ENCODE measurements at regions not wholly inside any gene's neighbourhood (a gene's known extent, or its start where the extent isn't known, plus 50 kb on each side); places are given as distances from the start of the nearest gene placed in this dataset.
"Not testable (repeated sequence)": the region's sequence is repeated elsewhere in the genome, so short reads cannot be mapped to it uniquely, and the experiment has no call there.

GRCh38 chr12:104906695-104907094 lies 51.4 kb downstream of the SLC41A2 start:
- FAIRE-seq = no peak

GRCh38 chr12:104905446-104905845 lies 52.6 kb downstream of the SLC41A2 start:
- DNase-seq (ENCODE audit: insufficient read length, low spot score); FAIRE-seq: not testable (repeated sequence)

More at GRCh38 chr12:104906695-104907094, 51.4 kb downstream of the SLC41A2 start:
- DNase-seq (ENCODE audit: insufficient read length, low spot score) = no peak

GRCh38 chr12:104903648-104904423 lies 54.3 kb downstream of the SLC41A2 start:
- no peak for DNase-seq (ENCODE audit: insufficient read length, low spot score)
- no peak for FAIRE-seq

- no peak for FAIRE-seq
- no peak for DNase-seq (ENCODE audit: insufficient read length, low spot score)
These were observed 56.0 kb downstream of the SLC41A2 start for GRCh38 chr12:104902125-104902524.

GRCh38 chr12:104896710-104897109 lies 61.4 kb downstream of the SLC41A2 start:
- no peak for DNase-seq (ENCODE audit: insufficient read length, low spot score)
- FAIRE-seq = no peak

GRCh38 chr12:104896146-104896545 lies 61.9 kb downstream of the SLC41A2 start:
- DNase-seq (ENCODE audit: insufficient read length, low spot score) (no peak), FAIRE-seq (no peak)

GRCh38 chr12:104895415-104895814 lies 62.7 kb downstream of the SLC41A2 start:
- no peak for FAIRE-seq

GRCh38 chr12:104890476-104891096 lies 67.5 kb downstream of the SLC41A2 start:
- FAIRE-seq (no peak), DNase-seq (ENCODE audit: insufficient read length, low spot score) (no peak)

More at GRCh38 chr12:104895415-104895814, 62.7 kb downstream of the SLC41A2 start:
- no peak for DNase-seq (ENCODE audit: insufficient read length, low spot score)

- FAIRE-seq (no peak), DNase-seq (ENCODE audit: insufficient read length, low spot score) (no peak)
These were observed 68.4 kb downstream of the SLC41A2 start for GRCh38 chr12:104889735-104890134.

GRCh38 chr12:104888892-104889291 lies 69.2 kb downstream of the SLC41A2 start:
- DNase-seq (ENCODE audit: insufficient read length, low spot score) (no peak), FAIRE-seq (no peak)

- DNase-seq (ENCODE audit: insufficient read length, low spot score) (no peak), FAIRE-seq (no peak)
These were observed 69.6 kb downstream of the SLC41A2 start for GRCh38 chr12:104888481-104888880.

GRCh38 chr12:104887452-104887851 lies 70.6 kb downstream of the SLC41A2 start:
- no peak for DNase-seq (ENCODE audit: insufficient read length, low spot score)
- FAIRE-seq = no peak

GRCh38 chr12:104886418-104887401 lies 71.4 kb downstream of the SLC41A2 start:
- DNase-seq (ENCODE audit: insufficient read length, low spot score) = no peak
- no peak for FAIRE-seq

- FAIRE-seq; DNase-seq (ENCODE audit: insufficient read length, low spot score): not testable (repeated sequence)
These were observed 79.2 kb downstream of the SLC41A2 start for GRCh38 chr12:104878858-104879257.

- DNase-seq (ENCODE audit: insufficient read length, low spot score) = peak; percentile 35
- no peak for FAIRE-seq
These were observed 80.9 kb downstream of the SLC41A2 start for GRCh38 chr12:104877103-104877705.

GRCh38 chr12:104873374-104873773 lies 84.7 kb downstream of the SLC41A2 start:
- FAIRE-seq (no peak), DNase-seq (ENCODE audit: insufficient read length, low spot score) (no peak)

- no peak for FAIRE-seq
- DNase-seq (ENCODE audit: insufficient read length, low spot score) = no peak
These were observed 87.3 kb downstream of the SLC41A2 start for GRCh38 chr12:104870797-104871196.

GRCh38 chr12:104866291-104866690 lies 91.8 kb downstream of the SLC41A2 start:
- DNase-seq (ENCODE audit: insufficient read length, low spot score) (no peak), FAIRE-seq (no peak)

GRCh38 chr12:104865080-104865479 lies 93.0 kb downstream of the SLC41A2 start:
- no peak for FAIRE-seq
- DNase-seq (ENCODE audit: insufficient read length, low spot score) = no peak

GRCh38 chr12:104864668-104865067 lies 93.4 kb downstream of the SLC41A2 start:
- no peak for DNase-seq (ENCODE audit: insufficient read length, low spot score)
- FAIRE-seq = no peak
